ENCODE measurements at regions not wholly inside any gene's neighbourhood (a gene's known extent, or its start where the extent isn't known, plus 50 kb on each side); places are given as distances from the start of the nearest gene placed in this dataset.

DNA sequence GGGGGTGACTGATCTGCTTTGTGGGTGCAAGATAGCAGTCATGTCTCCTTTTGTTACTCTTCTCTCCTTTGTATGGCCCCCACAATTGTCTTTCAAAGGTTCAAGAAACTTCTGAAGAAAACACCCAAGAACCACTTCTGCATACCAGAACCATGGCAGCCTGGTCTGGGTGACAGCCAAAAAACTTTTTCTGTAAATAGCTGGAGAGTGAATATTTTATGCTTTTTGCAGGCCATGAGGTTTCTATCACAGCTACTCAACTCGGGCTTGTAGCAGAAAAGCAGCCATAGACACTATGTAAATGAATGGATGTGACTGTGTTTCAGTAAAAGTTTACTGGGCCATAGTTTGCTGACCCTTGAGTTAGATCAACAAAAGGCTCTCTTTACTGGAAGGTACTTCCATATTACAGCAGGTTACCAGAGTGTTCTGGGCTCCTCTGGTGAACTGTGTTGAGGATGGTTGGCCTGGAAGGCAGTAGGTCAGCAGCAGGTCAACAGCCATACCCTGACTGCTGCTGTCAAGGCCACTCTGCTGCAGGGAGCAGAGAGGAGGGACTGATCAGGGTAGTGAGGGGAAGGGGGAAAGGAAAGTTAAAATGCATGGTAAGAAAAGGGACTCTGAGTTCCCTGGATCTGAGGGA, 116.4 kb downstream of the GDAP2 start:
- no peak for TF ChIP-seq SAP30 (IDR thresholded peaks at IDR 0.05; ENCODE audit: insufficient read depth, insufficient replicate concordance, low read length)
- TF ChIP-seq RFX5 (IDR thresholded peaks at IDR 0.05; ENCODE audit: borderline replicate concordance, low read depth, low read length) = no peak
- TF ChIP-seq, protein P1, sequence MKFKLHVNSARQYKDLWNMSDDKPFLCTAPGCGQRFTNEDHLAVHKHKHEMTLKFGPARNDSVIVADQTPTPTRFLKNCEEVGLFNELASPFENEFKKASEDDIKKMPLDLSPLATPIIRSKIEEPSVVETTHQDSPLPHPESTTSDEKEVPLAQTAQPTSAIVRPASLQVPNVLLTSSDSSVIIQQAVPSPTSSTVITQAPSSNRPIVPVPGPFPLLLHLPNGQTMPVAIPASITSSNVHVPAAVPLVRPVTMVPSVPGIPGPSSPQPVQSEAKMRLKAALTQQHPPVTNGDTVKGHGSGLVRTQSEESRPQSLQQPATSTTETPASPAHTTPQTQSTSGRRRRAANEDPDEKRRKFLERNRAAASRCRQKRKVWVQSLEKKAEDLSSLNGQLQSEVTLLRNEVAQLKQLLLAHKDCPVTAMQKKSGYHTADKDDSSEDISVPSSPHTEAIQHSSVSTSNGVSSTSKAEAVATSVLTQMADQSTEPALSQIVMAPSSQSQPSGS (IDR thresholded peaks at IDR 0.05; ENCODE audit: low read length) = no peak
- no peak for TF ChIP-seq SIN3A (conservative IDR thresholded peaks at IDR 0.05 in 1 of 2, IDR thresholded peaks at IDR 0.05 in 1 of 2; ENCODE audit: low read depth in 1 of 2, low read length in 2 of 2)
- TF ChIP-seq YY1 (IDR thresholded peaks at IDR 0.05; ENCODE audit: low read depth, low read length) = no peak
- TF ChIP-seq SP4 (IDR thresholded peaks at IDR 0.05; ENCODE audit: low read length) = no peak
- TF ChIP-seq KDM1A (IDR thresholded peaks at IDR 0.05; ENCODE audit: borderline replicate concordance, low read length) = no peak
- no peaks in the 10 kb centered on the region for H3K79me2 ChIP-seq (ENCODE audit: control insufficient read depth in 1 of 2, insufficient read depth in 2 of 2, low read length in 2 of 2)

More for the DNA sequence above, 116.4 kb downstream of the GDAP2 start:
- no peak overlapping the region for H2BK15ac ChIP-seq (ENCODE audit: low read length)
- no peak overlapping the region for H3K56ac ChIP-seq (replicated peaks; ENCODE audit: insufficient read length, low read depth, low read length)
- H4K91ac ChIP-seq (replicated peaks; ENCODE audit: insufficient read length, low read length) = no peak overlapping the region
- no peak overlapping the region for H2BK5ac ChIP-seq (ENCODE audit: low read depth, low read length)
- H4K5ac ChIP-seq (ENCODE audit: insufficient read length, low read depth, low read length) = no peak overlapping the region
- H3K4ac ChIP-seq (replicated peaks; ENCODE audit: insufficient read length, low read depth, low read length) = no peak overlapping the region
- H2AFZ ChIP-seq (ENCODE audit: low read length) = no peak overlapping the region
- H3K18ac ChIP-seq (ENCODE audit: extremely low read depth, low read length) = no peak overlapping the region
- no peak overlapping the region for H3K4me2 ChIP-seq (ENCODE audit: insufficient read depth in 1 of 2, low read depth in 2 of 2, low read length in 2 of 2)
- no peak overlapping the region for H2AK5ac ChIP-seq (ENCODE audit: low read depth, low read length)
- WGBS, 2 experiments (ENCODE audit: extremely low coverage in 1 of 2, insufficient coverage in 1 of 2, insufficient read length in 1 of 2, insufficient replicate concordance in 2 of 2, low coverage in 1 of 2, low lambda C conversion rate in 2 of 2, missing lambda C conversion rate in 1 of 2) = 75% methylated on average over 1 of the region's 1 CpG; no CpG with 5 or more reads in 1 of the 2 experiments
- no peak overlapping the region for H3K4me3 ChIP-seq (ENCODE audit: extremely low read depth in 1 of 4, insufficient read depth in 2 of 4, low read depth in 3 of 4, low read length in 4 of 4)
- no peak overlapping the region for H3K9ac ChIP-seq (replicated peaks in 1 of 4; ENCODE audit: extremely low read depth in 1 of 4, low read depth in 3 of 4, low read length in 3 of 4)
- H3K23ac ChIP-seq (ENCODE audit: insufficient read length) = no peak overlapping the region
- CTCF ChIA-PET (ENCODE audit: partially characterized antibody) = interaction anchor here (2.1 to 2.7 kb wide), 3 partner anchors 11 to 278 kb away, joined by 7 to 8 read pairs (median 8); no protein-coding TSS in a partner anchor
- H4K20me1 ChIP-seq (replicated peaks in 1 of 2; ENCODE audit: control insufficient read depth in 1 of 2, insufficient read depth in 2 of 2, low read length in 2 of 2) = no peaks in the 10 kb centered on the region
- no peaks in the 10 kb centered on the region for H3K36me3 ChIP-seq (ENCODE audit: control insufficient read depth in 2 of 4, insufficient read depth in 4 of 4, low read length in 3 of 4)
- no peak overlapping the region for H2BK120ac ChIP-seq (replicated peaks; ENCODE audit: low read depth, low read length)
- no peak overlapping the region for H2BK20ac ChIP-seq (ENCODE audit: low read length)
- no peaks in the 10 kb centered on the region for H3K79me1 ChIP-seq (ENCODE audit: low read depth, low read length)
- H3K4me1 ChIP-seq (replicated peaks in 1 of 4; ENCODE audit: control insufficient read depth in 3 of 4, insufficient read depth in 4 of 4, low read length in 3 of 4) = no peaks in the 10 kb centered on the region; a peak in 2 of 7 replicates
- DNase-seq (ENCODE audit: low read depth in 1 of 2, low spot score in 2 of 2) (no peak), FAIRE-seq (no peak)
- H3K27me3 ChIP-seq (replicated peaks in 1 of 4; ENCODE audit: control insufficient read depth in 3 of 4, extremely low read depth in 1 of 4, insufficient read depth in 3 of 4, low read length in 3 of 4) = no peaks in the 10 kb centered on the region
- POLR2A ChIA-PET (ENCODE audit: partially characterized antibody) = no interaction called here
- no peak overlapping the region for H4K8ac ChIP-seq (ENCODE audit: extremely low read depth, insufficient read depth, low read length)
- H3K9me3 ChIP-seq (ENCODE audit: insufficient read depth in 2 of 2, low read depth in 1 of 2, low read length in 1 of 2) = no peaks in the 10 kb centered on the region
- no peaks in the 10 kb centered on the region for H3K23me2 ChIP-seq (ENCODE audit: low read depth, low read length)
- no peak overlapping the region for H3K14ac ChIP-seq (ENCODE audit: insufficient read length)
- no peak overlapping the region for H3K27ac ChIP-seq (ENCODE audit: low read depth, low read length)
- H2BK12ac ChIP-seq (ENCODE audit: low read depth, low read length) = no peak overlapping the region

Measured in H1 (cell line).